HepG2 (cell line): ENCODE measurements at regions not wholly inside any gene's neighbourhood (a gene's known extent, or its start where the extent isn't known, plus 50 kb on each side); places are given as distances from the start of the nearest gene placed in this dataset.

Experiments used
- ATAC-seq: fragments of 200-7000 bp; cut with Tn5 transposase; 3 replicates; pipeline ENCODE4 v1.9.1; 2020; ENCODE audit warnings: mild to moderate bottlenecking, moderate library complexity
- BruUV-seq: library from RNA; stranded (reverse); fragments of 400-500 nt; replicated peaks from 2 replicates; lab custom pipeline; 2021; lab: Mats Ljungman, UMichigan
- CTCF ChIA-PET: fragments of 300-600 bp; formaldehyde crosslinking; extraction: SDS; loops from one replicate; lab custom pipeline; 2021; ENCODE audit warnings: low total read pairs, inconsistent platforms, low intra/inter-chr PET ratio; lab: Yijun Ruan, JAX
- POLR2A ChIA-PET: fragments of 350-600 bp; sonication (Branson Sonifier 250); formaldehyde crosslinking; loops from one replicate; lab custom pipeline; 2020; ENCODE audit warnings: antibody characterized with exemption, inconsistent platforms; lab: Yijun Ruan, JAX
- DNase-seq: peaks from one replicate; pipeline ENCODE4 v3.0.0-alpha.2; 2015; ENCODE audit warnings: low spot score
- FAIRE-seq: peaks from 3 replicates; lab custom pipeline; 2011; peaks lifted over from hg19 to GRCh38; lab: Jason Lieb, UNC
- H2AFZ ChIP-seq: one replicate; pipeline ENCODE4 v1.6.1; 2011; ENCODE audit warnings: low read length, inconsistent platforms
- H3K27ac ChIP-seq: fragments of 300-600 bp; 3 replicates; pipeline ENCODE4 v1.8.0; 2011; ENCODE audit warnings: mixed run types, mild to moderate bottlenecking, mixed read lengths, low read length, inconsistent platforms; ENCODE audit not compliant: insufficient read depth; ENCODE audit errors: extremely low read length
- H3K27me3 ChIP-seq, 2 experiments: fragments of 200-600 bp in 1 of 2; 2 replicates in 1 of 2; 3 replicates in 1 of 2; pipeline versions ENCODE4 v1.6.0 to v1.8.0; 2011; ENCODE audit warnings: low read length in 2 of 2, mild to moderate bottlenecking in 2 of 2, moderate library complexity in 2 of 2, inconsistent platforms in 1 of 2; ENCODE audit not compliant: insufficient read depth in 2 of 2, control insufficient read depth in 1 of 2
- H3K36me3 ChIP-seq, 2 experiments: fragments of 200-600 bp in 1 of 2; replicated peaks in 1 of 2; 2 replicates in 1 of 2; 3 replicates in 1 of 2; pipeline versions ENCODE4 v1.5.1 to v1.8.0; 2011; ENCODE audit warnings: low read length in 2 of 2, inconsistent platforms in 1 of 2; ENCODE audit not compliant: insufficient read depth in 2 of 2, control insufficient read depth in 1 of 2
- H3K4me1 ChIP-seq: 2 replicates; pipeline ENCODE4 v1.5.1; 2012; ENCODE audit warnings: low read length, inconsistent platforms; ENCODE audit not compliant: insufficient read depth
- H3K4me2 ChIP-seq: 2 replicates; pipeline ENCODE4 v1.6.0; 2011; ENCODE audit warnings: low read depth, low read length, inconsistent platforms
- H3K4me3 ChIP-seq, 3 experiments: fragments of 200-600 bp in 1 of 3; sonication (generic), shearing (Covaris generic) in 1 of 3; replicated peaks in 1 of 3; 2 replicates each; pipeline ENCODE4 v1.5.1; 2011 to 2016; ENCODE audit warnings: low read length in 3 of 3, inconsistent platforms in 2 of 3, low read depth in 2 of 3, mild to moderate bottlenecking in 2 of 3, control low read depth in 1 of 3, mixed read lengths in 1 of 3; ENCODE audit not compliant: insufficient read depth in 1 of 3
- H3K79me2 ChIP-seq: one replicate; pipeline ENCODE4 v1.6.1; 2011; ENCODE audit warnings: low read length, inconsistent platforms; ENCODE audit not compliant: insufficient read depth
- H3K9ac ChIP-seq: 2 replicates; pipeline ENCODE4 v1.6.0; 2011; ENCODE audit warnings: mild to moderate bottlenecking, low read depth, low read length, inconsistent platforms; ENCODE audit not compliant: insufficient read depth
- H3K9me3 ChIP-seq: 2 replicates; pipeline ENCODE4 v1.5.1; 2012; ENCODE audit warnings: mild to moderate bottlenecking, low read length
- H4K20me1 ChIP-seq: 2 replicates; pipeline ENCODE4 v1.6.0; 2011; ENCODE audit warnings: inconsistent platforms, mild to moderate bottlenecking, low read length, moderate library complexity; ENCODE audit not compliant: insufficient read depth
- HDAC6 ChIP-seq: fragments of 200-600 bp; sonication (generic); IDR thresholded peaks from 2 replicates; pipeline ENCODE4 v1.7.0; 2017; ENCODE audit warnings: mild to moderate bottlenecking, antibody characterized with exemption, low read length, low read depth
- NCOA2 ChIP-seq: sonication (generic); formaldehyde crosslinking; IDR thresholded peaks from 2 replicates; pipeline ENCODE4 v1.8.0; 2022; ENCODE audit warnings: inconsistent platforms
- REPIN1 ChIP-seq: sonication (generic); formaldehyde crosslinking; IDR thresholded peaks from 2 replicates; pipeline ENCODE4 v1.8.0; 2022; ENCODE audit warnings: missing genetic modification reagents, low read depth, mild to moderate bottlenecking, borderline replicate concordance
- RXRB ChIP-seq: IDR thresholded peaks from 2 replicates; pipeline ENCODE4 v1.6.1; 2016; ENCODE audit warnings: borderline replicate concordance, missing genetic modification reagents, missing compliant biosample characterization
- TOPORS ChIP-seq: sonication (generic); formaldehyde crosslinking; IDR thresholded peaks from 2 replicates; pipeline ENCODE4 v1.8.0; 2023; ENCODE audit warnings: mild to moderate bottlenecking, missing genetic modification reagents
- ZFP36L1 ChIP-seq: sonication (generic); formaldehyde crosslinking; IDR thresholded peaks from 2 replicates; pipeline ENCODE4 v1.8.0; 2022; ENCODE audit warnings: mild to moderate bottlenecking, missing genetic modification reagents, moderate library complexity
- ZNF275 ChIP-seq: sonication (generic); formaldehyde crosslinking; IDR thresholded peaks from 2 replicates; pipeline ENCODE4 v1.8.0; 2022; ENCODE audit warnings: missing genetic modification reagents, mild to moderate bottlenecking, inconsistent platforms, borderline replicate concordance
- ZNF616 ChIP-seq: sonication (generic); formaldehyde crosslinking; IDR thresholded peaks from 2 replicates; pipeline ENCODE4 v1.5.0; 2020; ENCODE audit warnings: low read depth, mild to moderate bottlenecking, missing genetic modification reagents
- WGBS: methylation state at CpG from one replicate; pipeline ENCODE4 v1.1.6; 2017; ENCODE audit warnings: low lambda C conversion rate; 5-methylcytosine and 5-hydroxymethylcytosine counted together
- in situ Hi-C: cut with HindIII; loops from 2 replicates; pipeline ENCODE4 v1.10.0; 2017; ENCODE audit warnings: low pct_unique_long_range_greater_than_20kb; ENCODE audit not compliant: extremely low pct_ligation_motif_present
- intact Hi-C: fragments of 100-400 bp; cut with micrococcal nuclease; formaldehyde crosslinking; loops from one replicate; pipeline ENCODE4 v1.10.0; 2022; ENCODE audit not compliant: unreplicated experiment

- TF ChIP-seq ZFP36L1, result no peak
Observed at GRCh38 chr5:174818430-174818829, 94.0 kb downstream of the MSX2 start (continued).

- Histone ChIP-seq H3K4me1 (no peaks in the 10 kb centered on the region), H3K4me3 (no peak overlapping the region), H3K27me3 (peaks cover 0 to 15% of the 10 kb centered on the region in 2 experiments; a peak in 3 of 5 replicates), H2AFZ (no peak overlapping the region), H3K27ac (no peak overlapping the region), H3K4me2 (no peak overlapping the region), H3K36me3 (no peaks in the 10 kb centered on the region), H3K9me3 (no peaks in the 10 kb centered on the region), H3K9ac (no peak overlapping the region), H3K79me2 (no peaks in the 10 kb centered on the region), H4K20me1 (no peaks in the 10 kb centered on the region)
- BruUV-seq, result no TSS peak
- DNase-seq (no peak), FAIRE-seq (no peak), ATAC-seq (no peak)
- WGBS, result 0% methylated on average over 1 of the region's 1 CpG
- intact Hi-C loops (no loop called here), in situ Hi-C loops (no loop called here)
- ChIA-PET CTCF (no interaction called here), POLR2A (no interaction called here)
- no peak for TF ChIP-seq HDAC6
- no peak for TF ChIP-seq TOPORS (CRISPR knock-in tag)
- no peak for TF ChIP-seq NCOA2 (CRISPR knock-in tag)
- TF ChIP-seq ZNF275 (CRISPR knock-in tag), result no peak
Observed at GRCh38 chr5:174817610-174818009, 93.2 kb downstream of the MSX2 start.

GRCh38 chr5:174816858-174817257, 92.5 kb downstream of the MSX2 start:
- no peak overlapping the region for H3K9ac ChIP-seq
- peaks cover 0 to 8% of the 10 kb centered on the region in 2 experiments; a peak in 3 of 5 replicates for H3K27me3 ChIP-seq
- BruUV-seq, result no TSS peak
- WGBS, result 0% methylated on average over 2 of the region's 2 CpGs
- DNase-seq, result no peak
- in situ Hi-C loops, result no loop called here
- H4K20me1 ChIP-seq, result no peaks in the 10 kb centered on the region
- H3K9me3 ChIP-seq, result no peaks in the 10 kb centered on the region
- no peaks in the 10 kb centered on the region for H3K4me1 ChIP-seq
- intact Hi-C loops, result no loop called here
- CTCF ChIA-PET, result no interaction called here
- ATAC-seq, result no peak
- no peak overlapping the region for H3K4me2 ChIP-seq
- no peak overlapping the region for H3K4me3 ChIP-seq
- H2AFZ ChIP-seq, result no peak overlapping the region
- no peak for FAIRE-seq
- no peaks in the 10 kb centered on the region for H3K36me3 ChIP-seq
- POLR2A ChIA-PET, result no interaction called here
- H3K79me2 ChIP-seq, result no peaks in the 10 kb centered on the region
- H3K27ac ChIP-seq, result no peak overlapping the region
- TF ChIP-seq ZNF616, result no peak
- TF ChIP-seq REPIN1 (CRISPR knock-in tag), result no peak
- no peak for TF ChIP-seq RXRB (CRISPR knock-in tag)
